ENCODE measurements at regions not wholly inside any gene's neighbourhood (a gene's known extent, or its start where the extent isn't known, plus 50 kb on each side); places are given as distances from the start of the nearest gene placed in this dataset.

DNA sequence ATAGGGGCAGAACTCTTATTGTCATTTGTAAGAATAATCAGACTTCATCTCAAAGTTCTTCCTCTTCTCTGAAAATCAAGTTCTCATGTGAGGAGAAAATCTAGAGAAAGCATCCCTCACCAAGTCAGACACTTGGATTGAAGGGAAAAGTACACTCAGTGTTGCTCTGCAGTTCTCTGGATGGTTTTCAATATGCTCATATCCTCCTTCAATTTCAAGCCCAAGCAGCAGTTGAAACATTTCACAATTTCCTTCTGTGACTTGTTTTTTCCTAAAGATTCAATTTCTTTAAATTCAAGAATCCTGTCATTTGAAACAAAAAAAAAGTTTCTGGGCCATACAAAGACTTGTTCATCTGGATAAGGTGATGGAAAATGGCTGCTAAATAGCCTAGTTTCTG lies 140.2 kb upstream of the AHI1 start:
- CTCF ChIA-PET, result interaction anchor here (0.6 kb wide), 1 partner anchor 150 kb away, joined by 3 read pairs; no protein-coding TSS in a partner anchor
- Mint-ChIP-seq H3K27me3 (ENCODE audit: low read depth) (no peaks in the 10 kb centered on the region), H3K9me3 (no peaks in the 10 kb centered on the region), H3K4me1 (ENCODE audit: low read depth) (peaks cover 17% of the 10 kb centered on the region), H3K27ac (no peak overlapping the region), H3K36me3 (ENCODE audit: low read depth) (no peaks in the 10 kb centered on the region), H3K4me3 (no peak overlapping the region)
- no peak for DNase-seq
- intact Hi-C loops (cut with micrococcal nuclease), result no loop called here

DNA sequence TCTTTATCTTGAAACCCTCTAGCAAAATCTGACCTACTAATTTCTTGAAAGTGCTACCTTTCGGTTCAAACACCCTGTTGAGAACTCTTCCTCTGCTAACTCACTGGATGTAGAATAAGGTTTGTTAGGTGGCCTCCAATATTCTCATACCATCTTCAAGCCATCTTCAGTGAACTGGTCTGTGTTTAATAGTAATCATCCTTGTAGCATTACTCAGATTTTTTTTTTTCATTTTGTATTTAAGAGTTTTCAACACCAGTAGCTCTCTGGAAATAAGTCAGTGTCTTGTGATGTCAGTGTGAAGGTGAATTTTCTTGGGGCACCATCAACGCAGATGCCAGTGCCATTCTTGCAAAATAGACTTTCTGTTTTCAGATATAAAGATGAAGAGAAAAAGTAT lies 140.6 kb upstream of the AHI1 start:
- peaks cover 17% of the 10 kb centered on the region for H3K4me1 Mint-ChIP-seq (ENCODE audit: low read depth)
- DNase-seq, result no peak
- no peaks in the 10 kb centered on the region for H3K27me3 Mint-ChIP-seq (ENCODE audit: low read depth)
- no peak overlapping the region for H3K27ac Mint-ChIP-seq
- no peak overlapping the region for H3K4me3 Mint-ChIP-seq
- H3K36me3 Mint-ChIP-seq (ENCODE audit: low read depth), result no peaks in the 10 kb centered on the region
- intact Hi-C loops (cut with micrococcal nuclease), result no loop called here
- no peaks in the 10 kb centered on the region for H3K9me3 Mint-ChIP-seq
- CTCF ChIA-PET, result no interaction called here

DNA sequence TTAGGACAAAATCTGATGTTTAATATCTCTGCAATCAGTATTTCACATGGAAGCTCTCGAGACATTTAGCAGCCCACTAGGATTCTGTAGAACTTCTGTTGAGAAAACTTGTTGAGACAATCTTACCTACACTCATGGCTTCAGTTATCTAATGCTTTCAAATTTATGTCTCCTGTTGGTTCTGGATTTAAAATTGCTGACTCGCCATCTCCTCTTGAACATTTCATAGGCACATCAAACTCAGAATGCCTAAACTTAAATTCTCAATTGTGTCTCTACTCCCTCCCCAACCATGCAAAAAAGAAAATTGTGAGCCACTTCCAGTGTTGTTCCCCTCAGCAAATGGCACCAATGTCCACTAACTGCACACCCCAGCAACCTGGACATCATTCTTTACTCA lies 142.5 kb upstream of the AHI1 start:
- Mint-ChIP-seq H3K27ac (no peak overlapping the region), H3K27me3 (ENCODE audit: low read depth) (no peaks in the 10 kb centered on the region), H3K4me1 (ENCODE audit: low read depth) (peaks cover 20% of the 10 kb centered on the region), H3K9me3 (peaks cover 2% of the 10 kb centered on the region), H3K4me3 (no peak overlapping the region), H3K36me3 (ENCODE audit: low read depth) (no peaks in the 10 kb centered on the region)
- intact Hi-C loops (cut with micrococcal nuclease), result loop anchor here (1.0 kb wide), 1 partner anchor 16 kb away; no protein-coding TSS in a partner anchor
- no peak for DNase-seq
- CTCF ChIA-PET, result no interaction called here

DNA sequence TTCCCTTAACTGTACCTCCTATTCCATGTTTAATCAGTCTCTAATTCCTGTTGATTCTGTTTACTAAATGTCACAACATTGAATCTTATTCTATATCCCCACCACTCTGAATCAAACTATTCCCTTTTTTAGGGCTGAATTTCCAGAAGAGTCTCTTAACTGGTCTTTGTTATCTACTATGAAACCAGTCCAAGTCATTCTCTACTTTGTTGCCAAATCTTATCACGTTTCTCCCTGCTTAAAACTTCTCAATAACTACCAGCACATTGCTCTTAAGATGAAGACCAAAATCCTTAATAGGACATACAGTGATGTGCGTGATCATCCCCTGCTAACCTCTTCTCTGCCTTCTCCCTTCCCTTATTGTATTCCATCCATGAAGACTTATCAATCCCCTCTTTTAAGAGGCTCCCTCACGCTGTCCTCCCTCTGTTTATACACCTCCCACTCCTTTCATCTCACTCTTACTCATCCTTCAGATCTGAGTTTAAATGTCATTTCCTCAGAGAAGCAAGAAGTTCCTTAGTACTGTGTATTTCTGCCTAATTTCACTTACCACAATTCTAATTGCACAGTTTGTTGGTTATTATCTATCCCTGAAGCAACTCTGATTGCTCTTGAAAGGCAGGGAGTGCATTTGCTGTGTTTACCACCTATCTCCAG lies 143.0 kb upstream of the AHI1 start:
- Mint-ChIP-seq H3K27me3 (ENCODE audit: low read depth) (no peaks in the 10 kb centered on the region), H3K4me1 (ENCODE audit: low read depth) (peaks cover 20% of the 10 kb centered on the region), H3K4me3 (no peak overlapping the region), H3K36me3 (ENCODE audit: low read depth) (no peaks in the 10 kb centered on the region), H3K27ac (no peak overlapping the region), H3K9me3 (peaks cover 2% of the 10 kb centered on the region)
- no peak for DNase-seq
- intact Hi-C loops (cut with micrococcal nuclease), result loop anchor here (1.0 kb wide), 1 partner anchor 16 kb away; no protein-coding TSS in a partner anchor
- CTCF ChIA-PET, result no interaction called here

DNA sequence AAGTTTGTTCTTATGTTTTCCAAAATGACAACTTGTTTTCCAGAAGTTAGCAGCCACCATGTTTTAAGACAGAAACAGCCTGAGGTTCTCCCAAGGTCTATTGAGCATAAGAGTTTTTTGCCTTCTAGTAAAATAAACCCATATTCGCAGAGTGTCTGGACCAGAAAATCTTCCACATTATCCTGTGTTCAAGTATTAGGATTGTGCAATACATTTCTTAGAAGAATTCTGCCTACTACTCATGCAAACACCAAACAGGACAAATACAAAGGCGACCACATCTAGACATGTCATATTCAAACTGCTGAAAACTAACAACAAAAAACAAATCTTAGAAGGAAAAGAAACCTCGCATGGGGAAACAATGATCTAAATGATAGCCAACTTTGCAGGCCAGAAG lies 145.4 kb upstream of the AHI1 start:
- intact Hi-C loops (cut with micrococcal nuclease), result no loop called here
- Mint-ChIP-seq H3K4me1 (ENCODE audit: low read depth) (peaks cover 31% of the 10 kb centered on the region), H3K4me3 (no peak overlapping the region), H3K27ac (no peak overlapping the region), H3K9me3 (peaks cover 10% of the 10 kb centered on the region), H3K36me3 (ENCODE audit: low read depth) (no peaks in the 10 kb centered on the region), H3K27me3 (ENCODE audit: low read depth) (no peaks in the 10 kb centered on the region)
- DNase-seq, result no peak
- CTCF ChIA-PET, result no interaction called here

DNA sequence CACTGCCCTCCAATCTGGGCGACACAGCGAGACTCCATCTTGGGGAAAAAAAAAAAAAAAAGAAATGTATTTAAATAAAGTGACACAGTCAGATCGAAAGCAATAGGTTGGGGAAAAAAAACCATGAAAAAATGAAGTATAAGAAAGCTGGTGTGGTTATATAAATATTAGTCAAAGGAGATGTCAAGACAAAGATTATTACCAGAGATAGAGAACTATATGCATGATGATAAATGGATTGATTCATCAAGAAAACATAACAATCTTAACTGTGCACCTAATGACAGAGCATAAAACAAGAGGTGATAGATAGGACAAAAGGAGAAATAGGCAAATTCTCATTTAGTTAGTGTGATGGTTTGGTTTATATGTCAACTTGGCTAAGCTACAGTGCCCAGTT lies 146.9 kb upstream of the AHI1 start:
- Mint-ChIP-seq H3K36me3 (ENCODE audit: low read depth) (no peaks in the 10 kb centered on the region), H3K27ac (no peak overlapping the region), H3K9me3 (peaks cover 22% of the 10 kb centered on the region), H3K27me3 (ENCODE audit: low read depth) (no peaks in the 10 kb centered on the region), H3K4me3 (no peak overlapping the region), H3K4me1 (ENCODE audit: low read depth) (peaks cover 28% of the 10 kb centered on the region)
- intact Hi-C loops (cut with micrococcal nuclease), result no loop called here
- no peak for DNase-seq
- CTCF ChIA-PET, result interaction anchor here (0.7 kb wide), 2 partner anchors 13 to 1530 kb away, joined by 3 to 4 read pairs; no protein-coding TSS in a partner anchor

DNA sequence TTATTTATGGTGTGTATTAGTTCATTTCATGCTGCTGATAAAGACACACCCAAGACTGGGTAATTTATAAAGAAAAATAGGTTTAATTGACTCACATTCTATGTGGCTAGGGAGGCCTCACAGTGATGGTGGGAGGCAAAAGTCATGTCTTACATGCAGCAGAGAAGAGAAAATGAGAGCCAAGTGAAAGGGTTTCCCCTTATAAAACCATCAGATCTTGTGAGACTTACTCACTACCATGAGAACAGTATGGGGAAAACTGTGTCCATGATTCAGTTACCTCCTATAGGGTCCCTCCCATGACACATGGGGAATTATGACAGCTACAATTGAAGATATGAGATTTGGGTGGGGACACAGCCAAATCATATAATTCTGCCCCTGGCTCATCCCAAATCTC lies 150.0 kb upstream of the AHI1 start:
- Mint-ChIP-seq H3K27me3 (ENCODE audit: low read depth) (no peaks in the 10 kb centered on the region), H3K9me3 (peaks cover 31% of the 10 kb centered on the region), H3K4me1 (ENCODE audit: low read depth) (peaks cover 27% of the 10 kb centered on the region), H3K36me3 (ENCODE audit: low read depth) (peaks cover 2% of the 10 kb centered on the region), H3K27ac (no peak overlapping the region), H3K4me3 (no peak overlapping the region)
- CTCF ChIA-PET, result no interaction called here
- DNase-seq, result peak; percentile 28
- intact Hi-C loops (cut with micrococcal nuclease), result loop anchor here (5.0 kb wide), 1 partner anchor 40 kb away; no protein-coding TSS in a partner anchor

DNA sequence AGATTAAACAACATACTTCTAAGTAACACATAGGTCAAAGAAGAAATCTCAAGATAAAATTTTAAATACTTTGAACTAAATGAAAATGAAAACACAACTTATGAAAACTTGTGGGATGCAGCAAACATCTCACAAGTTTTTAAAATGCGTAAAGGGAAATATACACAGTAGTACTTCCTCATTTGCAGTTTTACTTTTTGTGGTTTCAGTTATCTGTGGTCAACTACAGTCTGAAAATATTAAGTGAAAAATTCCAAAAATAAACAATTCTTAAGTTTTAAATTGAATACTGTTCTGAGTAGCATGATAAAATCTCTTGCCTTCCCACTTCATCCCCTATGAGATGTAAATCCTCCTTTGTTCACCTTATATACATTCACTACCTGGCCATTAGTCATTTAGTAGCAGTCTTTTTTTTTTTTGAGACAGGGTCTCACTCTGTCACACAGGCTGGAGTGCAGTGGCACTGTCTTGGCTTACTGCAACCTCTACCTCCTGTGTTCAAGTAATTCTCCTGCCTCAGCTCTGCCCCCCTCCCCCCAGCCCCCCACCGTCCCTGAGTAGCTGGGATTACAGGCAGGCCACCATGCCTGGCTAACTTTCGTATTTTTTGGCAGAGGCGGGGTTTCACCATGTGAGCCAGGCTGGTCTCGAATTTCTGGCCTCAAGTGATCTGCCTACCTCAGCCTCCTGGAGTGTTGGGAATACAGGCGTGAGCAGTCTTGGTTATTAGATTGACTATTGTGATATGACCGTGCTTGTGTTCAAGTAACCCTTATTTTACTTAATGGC lies 154.6 kb upstream of the AHI1 start:
- no peak overlapping the region for H3K4me3 Mint-ChIP-seq
- no peak for DNase-seq
- CTCF ChIA-PET, result no interaction called here
- H3K36me3 Mint-ChIP-seq (ENCODE audit: low read depth), result peaks cover 2% of the 10 kb centered on the region
- no peak overlapping the region for H3K27ac Mint-ChIP-seq
- peaks cover 16% of the 10 kb centered on the region for H3K4me1 Mint-ChIP-seq (ENCODE audit: low read depth)
- H3K27me3 Mint-ChIP-seq (ENCODE audit: low read depth), result no peaks in the 10 kb centered on the region
- H3K9me3 Mint-ChIP-seq, result peaks cover 34% of the 10 kb centered on the region
- intact Hi-C loops (cut with micrococcal nuclease), result no loop called here

DNA sequence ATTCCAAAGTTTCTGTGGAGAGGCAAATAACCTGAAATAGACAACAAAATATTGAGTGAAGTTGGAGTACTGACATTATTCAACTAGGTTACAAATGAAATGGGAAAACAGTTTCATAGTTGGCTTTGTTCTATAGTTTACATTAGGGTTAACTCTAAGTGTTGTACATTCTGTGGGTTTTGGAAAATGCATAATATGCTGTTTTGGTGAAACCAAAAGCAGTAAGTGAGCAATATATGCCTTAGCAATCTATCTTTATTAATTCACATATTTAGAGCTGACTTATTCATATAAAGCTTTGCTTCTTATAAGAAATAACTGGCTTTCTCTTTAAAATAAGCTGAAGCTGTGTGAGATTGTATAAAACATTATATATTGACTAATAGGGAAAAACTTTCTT lies 157.5 kb upstream of the AHI1 start:
- CTCF ChIA-PET, result interaction anchor here (0.9 kb wide), 1 partner anchor 120 kb away, joined by 3 read pairs; no protein-coding TSS in a partner anchor
- Mint-ChIP-seq H3K27ac (no peak overlapping the region), H3K9me3 (peaks cover 14% of the 10 kb centered on the region), H3K36me3 (ENCODE audit: low read depth) (peaks cover 2% of the 10 kb centered on the region), H3K27me3 (ENCODE audit: low read depth) (no peaks in the 10 kb centered on the region), H3K4me1 (ENCODE audit: low read depth) (peaks cover 9% of the 10 kb centered on the region), H3K4me3 (no peak overlapping the region)
- DNase-seq, result no peak
- intact Hi-C loops (cut with micrococcal nuclease), result no loop called here

DNA sequence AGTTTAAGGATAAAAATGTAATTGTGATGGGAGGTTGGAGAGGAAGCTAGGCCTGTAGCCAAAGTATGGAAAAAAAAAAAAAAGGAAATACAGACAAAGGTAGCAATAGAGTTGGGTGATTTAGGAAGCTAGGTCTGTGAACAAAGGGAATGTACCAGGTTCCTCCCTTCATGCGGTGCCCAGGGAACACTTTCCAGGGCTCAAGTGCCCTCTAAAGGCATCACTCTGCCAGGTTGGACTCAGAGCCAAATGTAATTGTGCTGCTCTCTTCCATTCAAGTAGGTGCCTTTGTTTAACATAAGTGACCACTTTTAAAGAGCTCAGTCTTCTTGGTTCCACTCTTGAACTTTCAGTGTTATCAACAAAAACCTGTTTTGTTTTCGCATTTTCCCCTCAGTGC lies 159.7 kb upstream of the AHI1 start:
- intact Hi-C loops (cut with micrococcal nuclease), result no loop called here
- H3K27ac Mint-ChIP-seq, result no peak overlapping the region

DNA sequence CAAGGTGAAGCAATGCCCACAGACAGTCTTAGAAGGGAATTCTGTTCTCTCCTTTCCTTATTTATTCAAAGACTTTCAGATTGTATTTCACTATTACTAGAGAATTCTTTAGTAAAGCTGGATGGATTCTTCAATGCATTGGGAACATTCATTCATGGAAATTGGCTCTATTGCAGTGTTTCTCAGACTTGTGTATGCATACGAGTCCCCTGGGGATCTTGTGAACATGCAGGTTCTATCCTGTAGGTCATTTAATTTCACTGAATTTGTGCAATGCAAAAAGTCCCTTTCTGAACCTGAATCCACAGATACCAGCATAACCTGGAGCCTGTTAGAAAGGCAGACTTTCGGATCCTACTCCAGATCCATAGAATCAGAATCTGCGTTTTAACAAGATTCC lies 160.9 kb upstream of the AHI1 start:
- intact Hi-C loops (cut with micrococcal nuclease), result no loop called here
- Mint-ChIP-seq H3K27me3 (ENCODE audit: low read depth) (no peaks in the 10 kb centered on the region), H3K4me1 (ENCODE audit: low read depth) (no peaks in the 10 kb centered on the region), H3K27ac (no peak overlapping the region), H3K36me3 (ENCODE audit: low read depth) (no peaks in the 10 kb centered on the region), H3K9me3 (peaks cover 6% of the 10 kb centered on the region), H3K4me3 (no peak overlapping the region)
- DNase-seq, result no peak
- CTCF ChIA-PET, result no interaction called here

More for the DNA sequence above, 159.7 kb upstream of the AHI1 start:
- H3K4me1 Mint-ChIP-seq (ENCODE audit: low read depth), result peaks cover under 1% of the 10 kb centered on the region
- H3K4me3 Mint-ChIP-seq, result no peak overlapping the region
- H3K9me3 Mint-ChIP-seq, result peaks cover 6% of the 10 kb centered on the region
- no peaks in the 10 kb centered on the region for H3K27me3 Mint-ChIP-seq (ENCODE audit: low read depth)
- H3K36me3 Mint-ChIP-seq (ENCODE audit: low read depth), result no peaks in the 10 kb centered on the region
- no peak for DNase-seq
- CTCF ChIA-PET, result interaction anchor here (0.6 kb wide), 1 partner anchor 13 kb away, joined by 4 read pairs; no protein-coding TSS in a partner anchor

DNA sequence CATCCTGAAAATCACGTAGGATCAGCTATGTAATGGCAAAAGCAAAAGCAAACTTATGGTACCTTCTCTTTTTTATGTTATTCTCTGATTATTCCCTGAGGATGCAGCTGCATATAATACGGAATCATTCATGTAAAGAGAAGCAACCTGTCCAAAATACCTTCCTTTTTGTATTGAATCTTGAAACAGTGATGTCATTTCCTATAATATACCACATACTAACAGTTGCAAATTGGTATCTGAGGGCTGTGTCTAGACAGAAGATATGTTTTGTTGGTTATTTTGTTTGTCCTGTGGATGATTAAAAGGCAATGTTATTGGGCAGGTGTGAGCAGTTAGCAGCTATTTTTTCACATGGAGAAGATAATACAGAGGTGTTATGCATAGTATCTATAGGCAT lies 161.4 kb upstream of the AHI1 start:
- no peak for DNase-seq
- CTCF ChIA-PET, result interaction anchor here (1.0 kb wide), 1 partner anchor 131 kb away, joined by 3 read pairs; no protein-coding TSS in a partner anchor
- Mint-ChIP-seq H3K27me3 (ENCODE audit: low read depth) (no peaks in the 10 kb centered on the region), H3K36me3 (ENCODE audit: low read depth) (no peaks in the 10 kb centered on the region), H3K9me3 (peaks cover 6% of the 10 kb centered on the region), H3K27ac (no peak overlapping the region), H3K4me3 (no peak overlapping the region), H3K4me1 (ENCODE audit: low read depth) (no peaks in the 10 kb centered on the region)
- intact Hi-C loops (cut with micrococcal nuclease), result no loop called here

DNA sequence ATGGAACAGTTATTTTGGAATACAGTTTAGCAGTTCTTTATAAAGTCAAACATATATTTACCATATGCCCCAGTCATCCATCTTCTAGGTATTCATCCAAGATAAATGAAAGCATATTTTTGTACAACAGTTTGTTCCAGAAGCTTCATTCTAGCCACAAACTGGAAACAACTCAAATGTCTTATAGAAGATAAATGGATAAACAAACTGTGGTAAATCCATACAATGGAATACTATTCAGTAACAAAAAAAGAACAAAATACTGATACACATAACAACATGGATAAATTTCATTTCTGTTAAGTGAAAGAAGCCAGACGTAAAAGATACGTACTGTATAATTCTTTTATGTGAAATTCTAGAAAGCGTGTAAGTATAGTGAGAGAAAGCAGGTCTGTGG lies 167.0 kb upstream of the AHI1 start:
- Mint-ChIP-seq H3K9me3 (no peaks in the 10 kb centered on the region), H3K27ac (no peak overlapping the region), H3K27me3 (ENCODE audit: low read depth) (peaks cover 4% of the 10 kb centered on the region), H3K4me1 (ENCODE audit: low read depth) (no peaks in the 10 kb centered on the region), H3K36me3 (ENCODE audit: low read depth) (no peaks in the 10 kb centered on the region), H3K4me3 (no peak overlapping the region)
- no peak for DNase-seq
- intact Hi-C loops (cut with micrococcal nuclease), result no loop called here
- CTCF ChIA-PET, result interaction anchor here (1.8 kb wide), 1 partner anchor 129 kb away, joined by 8 read pairs; no protein-coding TSS in a partner anchor
